ENCODE measurements at regions not wholly inside any gene's neighbourhood (a gene's known extent, or its start where the extent isn't known, plus 50 kb on each side); places are given as distances from the start of the nearest gene placed in this dataset.

GRCh38 chr6:44712353-44713111 is 325.0 kb downstream of the CDC5L start:
- no peak for TF ChIP-seq CTCF (IDR thresholded peaks at IDR 0.05; ENCODE audit: low read length)
- TF ChIP-seq EZH2 (IDR thresholded peaks at IDR 0.05; ENCODE audit: borderline replicate concordance, low read length) = no peak

Data from OCI-LY1 (cell line).